ENCODE measurements at regions not wholly inside any gene's neighbourhood (a gene's known extent, or its start where the extent isn't known, plus 50 kb on each side); places are given as distances from the start of the nearest gene placed in this dataset.

DNA sequence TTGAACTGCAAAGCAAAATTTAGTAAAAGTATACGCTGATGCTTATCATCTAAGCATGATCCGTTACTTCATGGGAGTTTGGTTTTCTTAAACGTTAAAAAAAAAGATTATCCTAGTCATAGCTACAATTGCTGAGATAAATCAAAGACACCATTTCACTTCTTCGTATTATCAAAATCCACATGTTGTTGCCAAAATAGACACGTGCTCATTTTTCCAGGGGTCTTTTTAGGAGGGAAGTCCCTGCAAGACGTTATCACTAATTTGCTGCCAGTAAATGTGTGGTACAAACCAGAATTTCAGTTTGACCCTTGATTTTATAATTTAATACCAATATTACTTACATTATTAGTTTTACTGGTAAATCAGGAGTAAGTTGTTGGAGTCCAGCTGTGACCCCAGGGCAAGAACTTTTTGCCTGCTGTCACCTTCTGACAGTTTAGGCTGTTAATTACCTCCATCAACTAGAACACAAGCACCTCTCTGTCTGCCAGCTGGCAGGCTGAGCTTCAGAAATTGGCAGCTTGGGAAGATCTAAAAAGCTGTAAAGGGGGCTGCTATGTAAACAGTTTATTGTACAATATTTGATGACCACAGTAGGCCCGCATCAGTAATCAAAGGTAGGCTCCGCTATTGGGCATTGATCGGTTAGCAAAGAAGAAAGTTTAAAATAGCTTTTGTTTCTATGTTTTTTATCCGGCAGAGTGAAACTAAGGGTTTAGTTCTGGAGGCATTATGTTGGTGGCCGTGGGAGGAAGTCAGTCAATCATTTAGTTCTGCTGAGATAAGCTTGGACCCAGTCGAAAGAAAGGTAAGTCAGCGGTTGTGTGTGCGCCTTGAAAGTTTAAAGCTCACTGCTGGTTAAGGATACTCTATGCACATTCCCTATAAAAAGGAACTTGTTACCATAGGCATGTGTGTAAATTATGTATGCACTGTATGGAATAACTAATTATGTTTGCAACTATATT, 196.4 kb downstream of the FBXO8 start:
- Histone ChIP-seq H3K4me3 (ENCODE audit: low read depth, low read length) (no peak overlapping the region), H3K27me3 (ENCODE audit: control insufficient read depth, insufficient read depth, low read length) (no peaks in the 10 kb centered on the region), H3K36me3 (ENCODE audit: control insufficient read depth, insufficient read depth, low read length) (no peaks in the 10 kb centered on the region)
- DNase-seq (ENCODE audit: low read depth) = no peak
- TF ChIP-seq, protein P1, sequence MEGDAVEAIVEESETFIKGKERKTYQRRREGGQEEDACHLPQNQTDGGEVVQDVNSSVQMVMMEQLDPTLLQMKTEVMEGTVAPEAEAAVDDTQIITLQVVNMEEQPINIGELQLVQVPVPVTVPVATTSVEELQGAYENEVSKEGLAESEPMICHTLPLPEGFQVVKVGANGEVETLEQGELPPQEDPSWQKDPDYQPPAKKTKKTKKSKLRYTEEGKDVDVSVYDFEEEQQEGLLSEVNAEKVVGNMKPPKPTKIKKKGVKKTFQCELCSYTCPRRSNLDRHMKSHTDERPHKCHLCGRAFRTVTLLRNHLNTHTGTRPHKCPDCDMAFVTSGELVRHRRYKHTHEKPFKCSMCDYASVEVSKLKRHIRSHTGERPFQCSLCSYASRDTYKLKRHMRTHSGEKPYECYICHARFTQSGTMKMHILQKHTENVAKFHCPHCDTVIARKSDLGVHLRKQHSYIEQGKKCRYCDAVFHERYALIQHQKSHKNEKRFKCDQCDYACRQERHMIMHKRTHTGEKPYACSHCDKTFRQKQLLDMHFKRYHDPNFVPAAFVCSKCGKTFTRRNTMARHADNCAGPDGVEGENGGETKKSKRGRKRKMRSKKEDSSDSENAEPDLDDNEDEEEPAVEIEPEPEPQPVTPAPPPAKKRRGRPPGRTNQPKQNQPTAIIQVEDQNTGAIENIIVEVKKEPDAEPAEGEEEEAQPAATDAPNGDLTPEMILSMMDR (IDR thresholded peaks at IDR 0.05; ENCODE audit: insufficient read depth, low read length, poor library complexity, severe bottlenecking) = no peak

DNA sequence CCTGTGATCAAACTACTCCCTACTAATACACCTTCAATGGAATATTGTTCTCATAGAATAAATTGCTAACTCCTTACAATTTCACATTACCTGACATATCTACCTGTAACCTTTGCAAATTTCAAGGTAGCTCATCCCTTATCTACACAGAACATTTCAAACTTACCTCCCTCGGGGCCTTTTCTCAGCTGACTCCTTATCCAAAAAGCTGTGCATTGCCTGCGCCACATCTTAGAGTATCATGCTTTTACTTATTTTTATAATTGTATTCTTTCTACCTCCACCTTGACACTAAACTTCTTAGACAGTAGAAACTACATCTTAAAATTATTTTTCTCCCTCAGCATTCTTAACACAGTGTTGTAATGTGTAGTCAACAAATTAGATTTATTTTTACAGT, 198.5 kb downstream of the FBXO8 start:
- H3K36me3 ChIP-seq (ENCODE audit: control insufficient read depth, insufficient read depth, low read length) = no peaks in the 10 kb centered on the region
- TF ChIP-seq, protein P1 (IDR thresholded peaks at IDR 0.05; ENCODE audit: insufficient read depth, low read length, poor library complexity, severe bottlenecking) = no peak
- no peaks in the 10 kb centered on the region for H3K27me3 ChIP-seq (ENCODE audit: control insufficient read depth, insufficient read depth, low read length)
- DNase-seq (ENCODE audit: low read depth) = no peak
- H3K4me3 ChIP-seq (ENCODE audit: low read depth, low read length) = no peak overlapping the region

GRCh38 chr4:174084542-174084941, 198.9 kb downstream of the FBXO8 start:
- Histone ChIP-seq H3K36me3 (ENCODE audit: control insufficient read depth, insufficient read depth, low read length) (no peaks in the 10 kb centered on the region), H3K4me3 (ENCODE audit: low read depth, low read length) (no peak overlapping the region), H3K27me3 (ENCODE audit: control insufficient read depth, insufficient read depth, low read length) (no peaks in the 10 kb centered on the region)
- DNase-seq (ENCODE audit: low read depth) = no peak
- TF ChIP-seq, protein P1 (IDR thresholded peaks at IDR 0.05; ENCODE audit: insufficient read depth, low read length, poor library complexity, severe bottlenecking) = no peak

GRCh38 chr4:174080361-174080760, 203.1 kb downstream of the FBXO8 start:
- H3K27me3 ChIP-seq (ENCODE audit: control insufficient read depth, insufficient read depth, low read length) = no peaks in the 10 kb centered on the region
- H3K36me3 ChIP-seq (ENCODE audit: control insufficient read depth, insufficient read depth, low read length) = no peaks in the 10 kb centered on the region
- H3K4me3 ChIP-seq (ENCODE audit: low read depth, low read length) = no peak overlapping the region
- TF ChIP-seq, protein P1 (IDR thresholded peaks at IDR 0.05; ENCODE audit: insufficient read depth, low read length, poor library complexity, severe bottlenecking) = no peak
- DNase-seq (ENCODE audit: low read depth) = no peak

DNA sequence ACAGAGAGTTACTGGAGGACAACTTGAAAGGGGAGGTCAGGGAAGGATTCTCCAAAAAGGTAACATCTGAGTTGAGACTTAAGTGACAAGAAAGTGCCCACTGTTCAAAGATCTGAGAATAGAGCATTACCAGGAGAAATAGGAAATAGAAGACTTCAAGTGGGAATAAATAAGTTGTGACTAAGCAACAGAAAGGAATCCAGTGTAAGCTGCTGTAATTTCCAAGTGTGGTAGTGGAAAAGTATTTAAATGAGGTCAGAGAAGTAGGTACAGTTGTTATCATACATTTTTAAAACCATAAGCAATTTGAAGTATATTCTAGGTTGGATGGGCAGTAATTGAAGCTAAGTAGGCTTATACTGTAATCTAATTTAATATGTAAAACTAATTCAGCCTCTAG, 211.9 kb downstream of the FBXO8 start:
- no peak overlapping the region for H3K4me3 ChIP-seq (ENCODE audit: low read depth, low read length)
- no peaks in the 10 kb centered on the region for H3K36me3 ChIP-seq (ENCODE audit: control insufficient read depth, insufficient read depth, low read length)
- TF ChIP-seq, protein P1 (IDR thresholded peaks at IDR 0.05; ENCODE audit: insufficient read depth, low read length, poor library complexity, severe bottlenecking) = no peak
- H3K27me3 ChIP-seq (ENCODE audit: control insufficient read depth, insufficient read depth, low read length) = no peaks in the 10 kb centered on the region
- DNase-seq (ENCODE audit: low read depth) = no peak
